ENCODE measurements at regions not wholly inside any gene's neighbourhood (a gene's known extent, or its start where the extent isn't known, plus 50 kb on each side); places are given as distances from the start of the nearest gene placed in this dataset.

GRCh38 chr17:36856903-36857381, 80.3 kb upstream of the LHX1 start:
- Histone ChIP-seq H2BK120ac (ENCODE audit: low read depth, low read length) (no peak overlapping the region), H2BK15ac (ENCODE audit: low read length) (no peak overlapping the region), H3K18ac (ENCODE audit: low read length) (peak overlapping the region; percentile 75), H3K4ac (ENCODE audit: low read length) (no peak overlapping the region), H3K4me2 (ENCODE audit: insufficient read depth, low read length, poor library complexity, severe bottlenecking) (no peak overlapping the region), H3K4me3 (ENCODE audit: low read length in 2 of 2) (no peak overlapping the region), H3K27ac (replicated peaks; ENCODE audit: low read length) (no peak overlapping the region), H3K27me3 (ENCODE audit: control insufficient read depth in 3 of 3, insufficient read depth in 3 of 3, low read depth in 1 of 3, low read length in 3 of 3) (peaks cover 0 to 22% (median 0%) of the 10 kb centered on the region in 3 experiments), H3K4me1 (ENCODE audit: control insufficient read depth in 2 of 2, insufficient read depth in 1 of 2, low read depth in 1 of 2, low read length in 2 of 2) (peaks cover 0 to 2% of the 10 kb centered on the region in 2 donors), H2BK5ac (ENCODE audit: low read length) (no peak overlapping the region), H3K79me1 (ENCODE audit: low read depth, low read length) (no peaks in the 10 kb centered on the region), H3K14ac (ENCODE audit: low read length) (no peak overlapping the region), H2AFZ (ENCODE audit: low read length) (no peak overlapping the region), H4K91ac (ENCODE audit: low read depth, low read length, poor library complexity) (no peak overlapping the region), H3K9me3 (replicated peaks in 1 of 2; ENCODE audit: control insufficient read depth in 2 of 2, insufficient read depth in 1 of 2, low read depth in 1 of 2, low read length in 2 of 2) (no peaks in the 10 kb centered on the region), H2AK5ac (ENCODE audit: low read depth, low read length) (no peak overlapping the region), H2BK12ac (ENCODE audit: low read length) (no peak overlapping the region), H3K9ac (ENCODE audit: low read depth, low read length, poor library complexity) (no peak overlapping the region), H4K8ac (ENCODE audit: low read depth, low read length) (no peak overlapping the region), H3K23ac (ENCODE audit: low read depth, low read length, poor library complexity) (no peak overlapping the region), H3K36me3 (replicated peaks in 1 of 2; ENCODE audit: control insufficient read depth in 2 of 2, insufficient read depth in 2 of 2, low read length in 2 of 2) (no peaks in the 10 kb centered on the region)
- WGBS, 2 donors (ENCODE audit: extremely low coverage in 2 of 2, insufficient read length in 2 of 2, insufficient replicate concordance in 1 of 2) = no CpG with 5 or more reads among the region's 16 CpGs
- DNase-seq (ENCODE audit: low spot score) = no peak

GRCh38 chr17:36857698-36858097, 79.6 kb upstream of the LHX1 start:
- no CpG with 5 or more reads among the region's 13 CpGs for WGBS, 2 donors (ENCODE audit: extremely low coverage in 2 of 2, insufficient read length in 2 of 2, insufficient replicate concordance in 1 of 2)
- no peak overlapping the region for H2AK5ac ChIP-seq (ENCODE audit: low read depth, low read length)
- peaks cover 0 to 2% of the 10 kb centered on the region in 2 donors for H3K4me1 ChIP-seq (ENCODE audit: control insufficient read depth in 2 of 2, insufficient read depth in 1 of 2, low read depth in 1 of 2, low read length in 2 of 2)
- H2BK12ac ChIP-seq (ENCODE audit: low read length) = no peak overlapping the region
- H3K4me3 ChIP-seq (ENCODE audit: low read length in 2 of 2) = no peak overlapping the region
- no peak overlapping the region for H3K23ac ChIP-seq (ENCODE audit: low read depth, low read length, poor library complexity)
- no peak overlapping the region for H3K18ac ChIP-seq (ENCODE audit: low read length)
- no peak overlapping the region for H4K91ac ChIP-seq (ENCODE audit: low read depth, low read length, poor library complexity)
- H3K27me3 ChIP-seq (ENCODE audit: control insufficient read depth in 3 of 3, insufficient read depth in 3 of 3, low read depth in 1 of 3, low read length in 3 of 3) = peaks cover 0 to 22% (median 0%) of the 10 kb centered on the region in 3 experiments
- DNase-seq (ENCODE audit: low spot score) = no peak
- no peak overlapping the region for H2BK120ac ChIP-seq (ENCODE audit: low read depth, low read length)
- H3K4ac ChIP-seq (ENCODE audit: low read length) = no peak overlapping the region
- no peak overlapping the region for H3K27ac ChIP-seq (replicated peaks; ENCODE audit: low read length)
- H3K9ac ChIP-seq (ENCODE audit: low read depth, low read length, poor library complexity) = no peak overlapping the region
- no peaks in the 10 kb centered on the region for H3K79me1 ChIP-seq (ENCODE audit: low read depth, low read length)
- no peak overlapping the region for H4K8ac ChIP-seq (ENCODE audit: low read depth, low read length)
- H3K4me2 ChIP-seq (ENCODE audit: insufficient read depth, low read length, poor library complexity, severe bottlenecking) = no peak overlapping the region
- H3K14ac ChIP-seq (ENCODE audit: low read length) = no peak overlapping the region
- no peak overlapping the region for H2AFZ ChIP-seq (ENCODE audit: low read length)
- no peaks in the 10 kb centered on the region for H3K9me3 ChIP-seq (replicated peaks in 1 of 2; ENCODE audit: control insufficient read depth in 2 of 2, insufficient read depth in 1 of 2, low read depth in 1 of 2, low read length in 2 of 2)
- no peak overlapping the region for H2BK15ac ChIP-seq (ENCODE audit: low read length)
- no peak overlapping the region for H2BK5ac ChIP-seq (ENCODE audit: low read length)
- no peaks in the 10 kb centered on the region for H3K36me3 ChIP-seq (replicated peaks in 1 of 2; ENCODE audit: control insufficient read depth in 2 of 2, insufficient read depth in 2 of 2, low read length in 2 of 2)

- H2BK15ac ChIP-seq (ENCODE audit: low read length) = no peak overlapping the region
- no CpG with 5 or more reads among the region's 20 CpGs for WGBS, 2 donors (ENCODE audit: extremely low coverage in 2 of 2, insufficient read length in 2 of 2, insufficient replicate concordance in 1 of 2)
These were observed 78.9 kb upstream of the LHX1 start for GRCh38 chr17:36858119-36859002.

GRCh38 chr17:36859003-36859300, 78.3 kb upstream of the LHX1 start:
- H2BK5ac ChIP-seq (ENCODE audit: low read length) = no peak overlapping the region
- H2BK12ac ChIP-seq (ENCODE audit: low read length) = no peak overlapping the region
- H3K4me2 ChIP-seq (ENCODE audit: insufficient read depth, low read length, poor library complexity, severe bottlenecking) = no peak overlapping the region
- H3K27me3 ChIP-seq (ENCODE audit: control insufficient read depth in 3 of 3, insufficient read depth in 3 of 3, low read depth in 1 of 3, low read length in 3 of 3) = peaks cover 0 to 22% (median 0%) of the 10 kb centered on the region in 3 experiments
- H3K27ac ChIP-seq (replicated peaks; ENCODE audit: low read length) = no peak overlapping the region
- H3K18ac ChIP-seq (ENCODE audit: low read length) = peak overlapping the region; percentile 24
- H3K23ac ChIP-seq (ENCODE audit: low read depth, low read length, poor library complexity) = no peak overlapping the region
- H3K4me1 ChIP-seq (ENCODE audit: control insufficient read depth in 2 of 2, insufficient read depth in 1 of 2, low read depth in 1 of 2, low read length in 2 of 2) = peaks cover 0 to 2% of the 10 kb centered on the region in 2 donors
- no peak overlapping the region for H3K9ac ChIP-seq (ENCODE audit: low read depth, low read length, poor library complexity)
- H2BK120ac ChIP-seq (ENCODE audit: low read depth, low read length) = no peak overlapping the region
- no peak overlapping the region for H3K4ac ChIP-seq (ENCODE audit: low read length)
- no peaks in the 10 kb centered on the region for H3K9me3 ChIP-seq (replicated peaks in 1 of 2; ENCODE audit: control insufficient read depth in 2 of 2, insufficient read depth in 1 of 2, low read depth in 1 of 2, low read length in 2 of 2)
- no peak overlapping the region for H4K91ac ChIP-seq (ENCODE audit: low read depth, low read length, poor library complexity)
- peak overlapping the region; percentile 43 for H2BK15ac ChIP-seq (ENCODE audit: low read length)
- no peak overlapping the region for H4K8ac ChIP-seq (ENCODE audit: low read depth, low read length)
- H2AFZ ChIP-seq (ENCODE audit: low read length) = peak overlapping the region; percentile 5
- H3K14ac ChIP-seq (ENCODE audit: low read length) = no peak overlapping the region
- H3K36me3 ChIP-seq (replicated peaks in 1 of 2; ENCODE audit: control insufficient read depth in 2 of 2, insufficient read depth in 2 of 2, low read length in 2 of 2) = no peaks in the 10 kb centered on the region
- no peak overlapping the region for H3K4me3 ChIP-seq (ENCODE audit: low read length in 2 of 2)
- peak overlapping the region; percentile 60 for H2AK5ac ChIP-seq (ENCODE audit: low read depth, low read length)
- DNase-seq (ENCODE audit: low spot score) = no peak
- WGBS, 2 donors (ENCODE audit: extremely low coverage in 2 of 2, insufficient read length in 2 of 2, insufficient replicate concordance in 1 of 2) = no CpG with 5 or more reads among the region's 10 CpGs
- H3K79me1 ChIP-seq (ENCODE audit: low read depth, low read length) = no peaks in the 10 kb centered on the region

More at GRCh38 chr17:36858119-36859002, 78.9 kb upstream of the LHX1 start:
- no peak overlapping the region for H2BK5ac ChIP-seq (ENCODE audit: low read length)
- H3K14ac ChIP-seq (ENCODE audit: low read length) = no peak overlapping the region
- H3K4ac ChIP-seq (ENCODE audit: low read length) = no peak overlapping the region
- H3K4me2 ChIP-seq (ENCODE audit: insufficient read depth, low read length, poor library complexity, severe bottlenecking) = no peak overlapping the region
- no peak overlapping the region for H4K91ac ChIP-seq (ENCODE audit: low read depth, low read length, poor library complexity)
- DNase-seq (ENCODE audit: low spot score) = no peak
- no peak overlapping the region for H4K8ac ChIP-seq (ENCODE audit: low read depth, low read length)
- no peak overlapping the region for H3K4me3 ChIP-seq (ENCODE audit: low read length in 2 of 2)
- H3K9ac ChIP-seq (ENCODE audit: low read depth, low read length, poor library complexity) = no peak overlapping the region
- H2AFZ ChIP-seq (ENCODE audit: low read length) = no peak overlapping the region
- no peaks in the 10 kb centered on the region for H3K79me1 ChIP-seq (ENCODE audit: low read depth, low read length)
- no peak overlapping the region for H3K23ac ChIP-seq (ENCODE audit: low read depth, low read length, poor library complexity)
- peak overlapping the region; percentile 60 for H2AK5ac ChIP-seq (ENCODE audit: low read depth, low read length)
- H3K27ac ChIP-seq (replicated peaks; ENCODE audit: low read length) = no peak overlapping the region
- H2BK120ac ChIP-seq (ENCODE audit: low read depth, low read length) = no peak overlapping the region
- no peaks in the 10 kb centered on the region for H3K9me3 ChIP-seq (replicated peaks in 1 of 2; ENCODE audit: control insufficient read depth in 2 of 2, insufficient read depth in 1 of 2, low read depth in 1 of 2, low read length in 2 of 2)
- H3K36me3 ChIP-seq (replicated peaks in 1 of 2; ENCODE audit: control insufficient read depth in 2 of 2, insufficient read depth in 2 of 2, low read length in 2 of 2) = no peaks in the 10 kb centered on the region
- peaks cover 0 to 2% of the 10 kb centered on the region in 2 donors for H3K4me1 ChIP-seq (ENCODE audit: control insufficient read depth in 2 of 2, insufficient read depth in 1 of 2, low read depth in 1 of 2, low read length in 2 of 2)
- H3K27me3 ChIP-seq (ENCODE audit: control insufficient read depth in 3 of 3, insufficient read depth in 3 of 3, low read depth in 1 of 3, low read length in 3 of 3) = peaks cover 0 to 22% (median 0%) of the 10 kb centered on the region in 3 experiments
- no peak overlapping the region for H2BK12ac ChIP-seq (ENCODE audit: low read length)
- peak overlapping the region; percentile 24 for H3K18ac ChIP-seq (ENCODE audit: low read length)

Data from neuronal stem cell (in vitro differentiated cells).